CD8-positive, alpha-beta memory T cell (primary cell): ENCODE measurements at regions not wholly inside any gene's neighbourhood (a gene's known extent, or its start where the extent isn't known, plus 50 kb on each side); places are given as distances from the start of the nearest gene placed in this dataset.

ENCODE experiments used
- CTCF ChIA-PET: fragments of 350-600 bp; sonication (Branson Sonifier 250); formaldehyde crosslinking; loops from one replicate; lab custom pipeline; 2021; ENCODE audit warnings: antibody characterized with exemption; lab: Charles Lee
- POLR2A ChIA-PET: fragments of 350-600 bp; sonication (Branson Sonifier 250); formaldehyde crosslinking; loops from one replicate; lab custom pipeline; 2021; ENCODE audit warnings: antibody characterized with exemption; lab: Charles Lee
- DNase-seq, 5 donors: peaks; one replicate each; pipeline versions ENCODE4 v3.0.0 to v3.0.0-alpha.2; 2020 to 2022; ENCODE audit warnings: mixed read lengths in 1 of 5
- H3K27ac ChIP-seq: one replicate; pipeline ENCODE4 v1.7.0; 2013; ENCODE audit warnings: low read depth, mild to moderate bottlenecking, low read length, moderate library complexity
- H3K27me3 ChIP-seq: 2 replicates; pipeline ENCODE4 v1.7.0; 2013; ENCODE audit warnings: low read length, mild to moderate bottlenecking; ENCODE audit not compliant: insufficient read depth, poor library complexity, severe bottlenecking
- H3K36me3 ChIP-seq: 2 replicates; pipeline ENCODE4 v1.7.0; 2013; ENCODE audit warnings: mild to moderate bottlenecking, low read length, moderate library complexity; ENCODE audit not compliant: insufficient read depth
- H3K4me1 ChIP-seq: 2 replicates; pipeline ENCODE4 v1.7.0; 2013; ENCODE audit warnings: mild to moderate bottlenecking, low read length, moderate library complexity; ENCODE audit not compliant: insufficient read depth
- H3K4me3 ChIP-seq: 2 replicates; pipeline ENCODE4 v1.7.0; 2013; ENCODE audit warnings: mild to moderate bottlenecking, low read length
- H3K9me3 ChIP-seq: 2 replicates; pipeline ENCODE4 v1.7.0; 2013; ENCODE audit warnings: mild to moderate bottlenecking, low read length
- H3K27ac Mint-ChIP-seq, 8 donors: one replicate each; pipeline ENCODE4 v1.8.0; 2020 to 2021; ENCODE audit warnings: mixed read lengths in 8 of 8, mild to moderate bottlenecking in 6 of 8, inconsistent platforms in 3 of 8, moderate library complexity in 3 of 8
- H3K27me3 Mint-ChIP-seq, 2 donors: one replicate each; pipeline ENCODE4 v1.8.0; 2020 to 2021; ENCODE audit warnings: mixed read lengths in 2 of 2, mild to moderate bottlenecking in 1 of 2, moderate library complexity in 1 of 2
- H3K36me3 Mint-ChIP-seq, 3 donors: one replicate each; pipeline ENCODE4 v1.8.0; 2020 to 2021; ENCODE audit warnings: mixed read lengths in 3 of 3, inconsistent platforms in 1 of 3, mild to moderate bottlenecking in 1 of 3
- H3K4me1 Mint-ChIP-seq, 3 donors: one replicate each; pipeline ENCODE4 v1.8.0; 2020 to 2021; ENCODE audit warnings: mixed read lengths in 3 of 3, inconsistent platforms in 1 of 3, mild to moderate bottlenecking in 1 of 3
- H3K4me3 Mint-ChIP-seq, 7 donors: one replicate each; pipeline ENCODE4 v1.8.0; 2020 to 2021; ENCODE audit warnings: mixed read lengths in 7 of 7, mild to moderate bottlenecking in 6 of 7, moderate library complexity in 4 of 7, inconsistent platforms in 2 of 7
- H3K9me3 Mint-ChIP-seq, 5 donors: one replicate each; pipeline ENCODE4 v1.8.0; 2020 to 2022; ENCODE audit warnings: mixed read lengths in 5 of 5, mild to moderate bottlenecking in 3 of 5, moderate library complexity in 2 of 5, inconsistent platforms in 1 of 5

DNA sequence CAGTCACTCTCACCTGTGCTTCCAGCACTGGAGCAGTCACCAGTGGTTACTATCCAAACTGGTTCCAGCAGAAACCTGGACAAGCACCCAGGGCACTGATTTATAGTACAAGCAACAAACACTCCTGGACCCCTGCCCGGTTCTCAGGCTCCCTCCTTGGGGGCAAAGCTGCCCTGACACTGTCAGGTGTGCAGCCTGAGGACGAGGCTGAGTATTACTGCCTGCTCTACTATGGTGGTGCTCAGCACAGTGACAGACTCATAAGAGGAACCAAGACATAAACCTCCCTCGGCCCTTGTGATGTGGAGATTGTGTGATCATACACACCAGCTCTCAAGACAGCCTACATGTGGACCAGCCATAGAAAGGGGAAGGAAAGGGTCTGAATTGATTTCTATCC, 113.3 kb downstream of the ZNF280B start:
- H3K27me3 Mint-ChIP-seq = peaks cover 22 to 41% of the 10 kb centered on the region in 2 donors
- no peak overlapping the region for H3K4me3 ChIP-seq
- ChIA-PET POLR2A (no interaction called here), CTCF (no interaction called here)
- H3K4me1 ChIP-seq = no peaks in the 10 kb centered on the region
- no peak overlapping the region for H3K27ac Mint-ChIP-seq
- peak in 1 of 5 donors; percentile 18 for DNase-seq
- no peaks in the 10 kb centered on the region for H3K36me3 Mint-ChIP-seq
- no peak overlapping the region for H3K4me3 Mint-ChIP-seq
- no peaks in the 10 kb centered on the region for H3K27me3 ChIP-seq
- H3K9me3 ChIP-seq = no peaks in the 10 kb centered on the region
- H3K36me3 ChIP-seq = no peaks in the 10 kb centered on the region
- no peaks in the 10 kb centered on the region for H3K4me1 Mint-ChIP-seq
- peaks cover 0 to 9% (median 2%) of the 10 kb centered on the region in 5 donors for H3K9me3 Mint-ChIP-seq
- H3K27ac ChIP-seq = no peak overlapping the region

DNA sequence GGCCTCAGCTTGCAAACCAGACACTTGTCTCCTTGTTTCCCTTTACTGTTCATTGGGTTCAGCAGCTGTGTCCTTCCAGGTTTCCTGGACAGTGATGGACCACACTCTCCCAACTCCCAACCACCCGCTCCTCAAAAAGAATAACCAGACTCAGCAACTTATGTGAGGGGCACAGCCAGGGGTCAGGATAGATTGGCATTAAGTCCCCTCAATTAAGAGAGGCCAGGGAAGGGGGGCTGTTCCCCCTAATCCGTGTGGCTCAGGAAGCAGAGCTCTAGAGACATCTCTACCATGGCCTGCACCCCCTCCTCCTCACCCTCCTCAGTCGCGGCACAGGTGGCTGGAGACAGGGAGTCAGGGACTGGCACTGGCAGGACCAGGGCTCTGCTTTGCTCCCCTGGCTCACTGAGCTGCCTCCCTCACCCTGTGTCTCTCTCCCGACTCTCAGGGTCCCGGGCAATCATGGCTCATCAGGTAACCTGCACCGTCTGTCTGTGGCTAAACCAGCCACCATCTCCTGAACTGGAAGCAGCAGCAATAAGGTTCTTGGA, 111.7 kb downstream of the ZNF280B start:
- Histone ChIP-seq H3K4me3 (no peak overlapping the region), H3K27ac (no peak overlapping the region), H3K4me1 (no peaks in the 10 kb centered on the region), H3K9me3 (no peaks in the 10 kb centered on the region), H3K27me3 (no peaks in the 10 kb centered on the region), H3K36me3 (no peaks in the 10 kb centered on the region)
- H3K4me1 Mint-ChIP-seq = no peaks in the 10 kb centered on the region
- no peak overlapping the region for H3K27ac Mint-ChIP-seq
- H3K9me3 Mint-ChIP-seq = peaks cover 0 to 9% (median 2%) of the 10 kb centered on the region in 5 donors
- H3K27me3 Mint-ChIP-seq = peaks cover 22 to 26% of the 10 kb centered on the region in 2 donors
- DNase-seq = peak in 1 of 5 donors; percentile 12
- no peaks in the 10 kb centered on the region for H3K36me3 Mint-ChIP-seq
- POLR2A ChIA-PET = no interaction called here
- H3K4me3 Mint-ChIP-seq = no peak overlapping the region
- CTCF ChIA-PET = no interaction called here

DNA sequence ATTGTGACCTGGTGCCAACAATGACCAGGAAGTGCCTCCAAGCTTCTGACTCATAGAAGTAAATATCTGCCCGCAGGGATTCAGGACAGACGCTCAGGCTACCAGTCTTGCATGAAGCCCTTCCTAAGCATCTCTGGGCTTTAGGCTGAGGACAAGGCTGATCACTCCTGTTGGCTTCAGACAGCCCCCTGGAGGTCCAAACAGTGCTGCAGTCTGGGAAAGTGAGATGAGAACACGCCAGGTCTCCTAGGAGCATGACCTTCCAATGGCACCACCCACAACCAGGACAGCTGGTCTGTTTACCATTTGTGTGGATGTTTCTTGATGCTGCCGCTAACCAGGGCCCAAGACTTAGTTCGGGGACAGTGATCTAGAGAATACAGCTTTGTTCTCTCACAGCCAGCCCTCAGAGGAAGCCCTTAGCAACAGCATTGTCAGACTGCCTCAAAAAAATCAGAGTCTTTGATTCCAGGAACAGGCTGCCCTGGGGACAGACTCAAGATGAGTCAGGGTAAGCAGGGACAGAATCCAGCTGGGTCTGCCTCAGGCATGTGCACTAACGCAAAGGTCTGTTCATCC, 111.2 kb downstream of the ZNF280B start:
- H3K9me3 ChIP-seq = no peaks in the 10 kb centered on the region
- no peaks in the 10 kb centered on the region for H3K4me1 ChIP-seq
- no peak overlapping the region for H3K27ac ChIP-seq
- H3K27me3 ChIP-seq = no peaks in the 10 kb centered on the region
- DNase-seq = peak in 1 of 5 donors; percentile 4
- no peak overlapping the region for H3K4me3 ChIP-seq
- Mint-ChIP-seq H3K27me3 (peaks cover 19 to 20% of the 10 kb centered on the region in 2 donors), H3K27ac (peak overlapping the region in 1 of 8 donors; percentile 61), H3K4me1 (no peaks in the 10 kb centered on the region), H3K36me3 (no peaks in the 10 kb centered on the region), H3K9me3 (peaks cover 0 to 6% (median 2%) of the 10 kb centered on the region in 5 donors), H3K4me3 (no peak overlapping the region)
- ChIA-PET POLR2A (no interaction called here), CTCF (no interaction called here)
- no peaks in the 10 kb centered on the region for H3K36me3 ChIP-seq

DNA sequence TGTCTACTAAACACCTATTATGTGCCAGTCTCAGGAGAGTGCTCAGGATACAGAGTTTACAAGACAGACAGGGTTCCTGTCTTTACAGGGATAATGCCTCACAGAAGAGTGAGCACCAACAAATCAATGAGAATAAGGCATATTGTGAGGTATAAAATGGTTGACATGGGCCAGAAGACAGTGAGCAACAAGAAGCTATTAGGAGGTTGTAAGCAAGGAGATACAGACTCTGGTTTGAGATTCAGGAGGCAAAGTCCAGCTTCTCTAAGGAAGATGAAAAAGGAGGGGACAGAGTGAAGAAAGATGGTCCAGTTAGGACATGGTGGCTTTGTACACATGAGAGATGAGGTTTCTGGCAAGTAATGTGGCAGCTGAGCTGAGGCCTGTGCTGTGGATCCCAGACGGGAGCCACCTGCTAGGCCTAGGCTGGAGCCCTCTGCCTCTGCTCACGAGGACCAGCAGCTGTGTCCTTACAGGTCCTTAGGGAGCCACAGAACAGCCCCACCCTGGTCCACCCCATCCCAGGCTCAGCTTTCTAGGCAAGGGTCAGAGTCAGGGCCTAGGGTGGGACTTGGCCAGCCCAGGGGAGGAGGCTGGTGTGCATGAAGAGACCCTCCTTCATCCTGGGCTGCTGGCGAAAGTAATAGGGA, 110.5 kb downstream of the ZNF280B start:
- Histone ChIP-seq H3K4me3 (no peak overlapping the region), H3K4me1 (no peaks in the 10 kb centered on the region), H3K27ac (no peak overlapping the region), H3K27me3 (no peaks in the 10 kb centered on the region), H3K36me3 (no peaks in the 10 kb centered on the region), H3K9me3 (no peaks in the 10 kb centered on the region)
- Mint-ChIP-seq H3K36me3 (no peaks in the 10 kb centered on the region), H3K4me1 (no peaks in the 10 kb centered on the region), H3K27ac (peak overlapping the region in 1 of 8 donors; percentile 61), H3K4me3 (no peak overlapping the region), H3K9me3 (peaks cover 0 to 4% (median 0%) of the 10 kb centered on the region in 5 donors), H3K27me3 (peaks cover 14 to 17% of the 10 kb centered on the region in 2 donors)
- POLR2A ChIA-PET = no interaction called here
- DNase-seq = no peak
- CTCF ChIA-PET = interaction anchor here (1.1 kb wide), 1 partner anchor 25 kb away, joined by 3 read pairs; no protein-coding TSS in a partner anchor

DNA sequence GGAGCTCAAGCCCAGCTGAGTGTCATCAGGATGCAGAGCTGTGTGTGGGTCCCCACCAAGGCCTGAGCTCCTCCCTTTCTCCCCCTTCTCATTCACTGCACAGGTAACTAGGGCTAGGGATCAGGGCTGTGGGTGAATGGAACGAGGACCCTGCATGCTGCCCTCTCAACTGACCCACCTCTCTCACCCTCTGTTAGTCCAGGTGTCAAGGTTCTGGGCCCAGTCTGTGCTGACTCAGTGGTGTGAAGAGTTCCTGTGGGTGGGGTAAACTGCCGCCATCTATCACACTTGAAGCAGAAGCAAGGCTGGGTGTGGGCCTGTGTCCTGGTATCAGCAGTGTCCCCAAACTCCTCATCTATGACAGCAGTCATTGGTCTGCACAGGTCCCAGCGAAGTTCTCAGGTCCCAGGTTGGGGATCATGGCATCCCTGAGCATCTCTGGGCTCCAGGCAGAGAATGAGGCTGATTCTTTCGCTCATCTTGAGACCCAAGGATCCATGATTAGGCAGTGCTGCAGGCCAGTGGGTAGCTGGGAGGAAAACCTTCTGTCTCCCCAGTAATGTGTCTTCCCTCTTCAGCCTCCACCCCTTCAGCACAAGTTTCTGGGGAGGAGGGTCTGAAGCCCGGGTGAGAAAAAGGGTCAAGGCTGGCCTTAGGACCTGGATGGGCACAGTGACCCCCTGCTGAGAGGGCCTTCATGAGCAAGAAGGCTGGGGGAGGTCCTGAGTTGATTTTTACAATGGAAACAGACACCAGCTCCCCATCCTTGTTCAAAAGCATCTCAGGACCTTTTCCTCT, 109.8 kb downstream of the ZNF280B start:
- Histone ChIP-seq H3K27ac (no peak overlapping the region), H3K9me3 (no peaks in the 10 kb centered on the region), H3K4me3 (no peak overlapping the region), H3K36me3 (no peaks in the 10 kb centered on the region), H3K4me1 (no peaks in the 10 kb centered on the region), H3K27me3 (no peaks in the 10 kb centered on the region)
- DNase-seq = no peak
- CTCF ChIA-PET = interaction anchor here (1.1 kb wide), 1 partner anchor 24 kb away, joined by 3 read pairs; no protein-coding TSS in a partner anchor
- Mint-ChIP-seq H3K36me3 (no peaks in the 10 kb centered on the region), H3K4me1 (no peaks in the 10 kb centered on the region), H3K27me3 (peaks cover 14 to 15% of the 10 kb centered on the region in 2 donors), H3K27ac (no peak overlapping the region), H3K4me3 (no peak overlapping the region), H3K9me3 (no peaks in the 10 kb centered on the region)
- POLR2A ChIA-PET = no interaction called here

DNA sequence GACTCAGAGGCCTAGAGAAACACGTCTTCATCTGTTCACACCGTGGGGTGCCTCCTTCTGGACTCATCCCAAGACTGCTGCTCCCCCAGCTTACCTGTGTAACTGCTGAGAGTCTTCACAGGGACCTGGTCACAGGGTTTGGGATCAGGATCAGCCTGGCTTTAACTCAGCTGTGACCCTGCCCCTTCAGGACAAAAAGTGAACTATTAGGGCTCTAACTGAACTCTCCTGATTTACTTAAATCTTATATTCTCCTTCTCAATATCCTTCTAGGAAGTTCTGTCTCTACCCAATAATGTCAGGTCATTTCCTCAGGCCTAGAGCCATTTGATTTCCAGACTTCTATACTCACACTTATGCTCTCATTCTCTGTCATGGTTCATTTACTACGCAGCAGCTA, 108.4 kb downstream of the ZNF280B start:
- peaks cover 12 to 14% of the 10 kb centered on the region in 2 donors for H3K27me3 Mint-ChIP-seq

DNA sequence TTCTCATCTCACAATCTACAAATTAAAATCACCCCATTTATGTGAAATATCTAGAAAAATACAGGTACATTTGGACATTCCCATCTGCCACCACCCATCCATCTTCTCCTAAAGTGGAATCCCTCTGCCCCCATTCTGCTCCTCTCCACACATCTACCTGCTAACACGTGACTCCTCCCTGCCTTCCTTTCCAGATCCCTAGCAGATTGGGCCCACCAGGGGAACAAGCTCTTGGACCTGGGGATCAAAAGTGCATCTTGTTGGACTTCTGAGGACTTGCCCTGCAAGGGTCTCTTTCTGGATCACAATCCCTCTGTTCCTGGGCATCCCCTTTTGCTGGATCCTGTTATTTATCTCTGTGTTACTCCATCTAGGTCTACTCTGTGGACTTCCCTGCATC, 107.6 kb downstream of the ZNF280B start:
- no peak for DNase-seq
- no peaks in the 10 kb centered on the region for H3K9me3 ChIP-seq
- no peaks in the 10 kb centered on the region for H3K9me3 Mint-ChIP-seq
- H3K27me3 Mint-ChIP-seq = peaks cover 8 to 18% of the 10 kb centered on the region in 2 donors
- H3K36me3 Mint-ChIP-seq = no peaks in the 10 kb centered on the region
- no peak overlapping the region for H3K4me3 Mint-ChIP-seq
- H3K4me3 ChIP-seq = no peak overlapping the region
- POLR2A ChIA-PET = no interaction called here
- no peaks in the 10 kb centered on the region for H3K4me1 ChIP-seq
- no peaks in the 10 kb centered on the region for H3K27me3 ChIP-seq
- H3K4me1 Mint-ChIP-seq = no peaks in the 10 kb centered on the region
- CTCF ChIA-PET = no interaction called here
- no peak overlapping the region for H3K27ac ChIP-seq
- H3K27ac Mint-ChIP-seq = peak overlapping the region in 1 of 8 donors; percentile 29
- H3K36me3 ChIP-seq = no peaks in the 10 kb centered on the region

More for the DNA sequence above, 108.4 kb downstream of the ZNF280B start:
- H3K4me1 Mint-ChIP-seq = no peaks in the 10 kb centered on the region
- peak overlapping the region in 1 of 8 donors; percentile 53 for H3K27ac Mint-ChIP-seq
- H3K4me3 Mint-ChIP-seq = no peak overlapping the region
- H3K4me1 ChIP-seq = no peaks in the 10 kb centered on the region
- CTCF ChIA-PET = no interaction called here
- POLR2A ChIA-PET = no interaction called here
- no peaks in the 10 kb centered on the region for H3K27me3 ChIP-seq
- H3K9me3 ChIP-seq = no peaks in the 10 kb centered on the region
- no peak overlapping the region for H3K4me3 ChIP-seq
- H3K36me3 Mint-ChIP-seq = no peaks in the 10 kb centered on the region
- no peak overlapping the region for H3K27ac ChIP-seq
- H3K9me3 Mint-ChIP-seq = no peaks in the 10 kb centered on the region
- DNase-seq = no peak
- H3K36me3 ChIP-seq = no peaks in the 10 kb centered on the region

DNA sequence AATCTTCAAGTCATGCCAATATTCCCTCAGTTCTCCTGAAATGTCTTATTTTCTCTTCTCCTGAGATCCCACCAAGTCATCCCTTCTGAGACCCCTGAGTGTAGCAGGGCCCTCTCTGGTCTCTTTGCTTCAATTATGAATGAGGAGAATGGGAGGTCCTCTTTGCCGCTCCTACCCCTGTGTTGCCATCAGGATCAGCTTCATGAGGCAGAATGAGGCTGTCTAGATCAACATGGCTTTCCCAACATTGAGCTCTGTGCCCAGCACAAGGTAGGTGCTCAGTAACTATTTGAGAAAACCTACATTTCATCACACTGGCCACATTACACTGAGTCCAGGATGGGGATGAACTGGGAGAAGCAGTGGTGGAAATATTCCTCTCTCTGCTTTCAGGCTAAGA, 107.2 kb downstream of the ZNF280B start:
- no peaks in the 10 kb centered on the region for H3K4me1 ChIP-seq
- Mint-ChIP-seq H3K27ac (no peak overlapping the region), H3K36me3 (no peaks in the 10 kb centered on the region), H3K4me3 (no peak overlapping the region), H3K4me1 (no peaks in the 10 kb centered on the region), H3K9me3 (no peaks in the 10 kb centered on the region), H3K27me3 (peaks cover 10 to 20% of the 10 kb centered on the region in 2 donors)
- no peak overlapping the region for H3K4me3 ChIP-seq
- ChIA-PET POLR2A (no interaction called here), CTCF (no interaction called here)
- H3K27ac ChIP-seq = no peak overlapping the region
- no peaks in the 10 kb centered on the region for H3K27me3 ChIP-seq
- H3K36me3 ChIP-seq = no peaks in the 10 kb centered on the region
- H3K9me3 ChIP-seq = no peaks in the 10 kb centered on the region
- no peak for DNase-seq
